Activated naive CD4-positive, alpha-beta T cell treated with anti-CD3 and anti-CD28 coated beads, Interleukin-2, amount 50 U/mL, for 16 hours (primary cell): ENCODE measurements at regions not wholly inside any gene's neighbourhood (a gene's known extent, or its start where the extent isn't known, plus 50 kb on each side); places are given as distances from the start of the nearest gene placed in this dataset.
"Not testable (repeated sequence)": the region's sequence is repeated elsewhere in the genome, so short reads cannot be mapped to it uniquely, and the experiment has no call there.

ENCODE experiments used
- DNase-seq: peaks from one replicate; pipeline ENCODE4 v3.0.0-alpha.2; 2020

DNA sequence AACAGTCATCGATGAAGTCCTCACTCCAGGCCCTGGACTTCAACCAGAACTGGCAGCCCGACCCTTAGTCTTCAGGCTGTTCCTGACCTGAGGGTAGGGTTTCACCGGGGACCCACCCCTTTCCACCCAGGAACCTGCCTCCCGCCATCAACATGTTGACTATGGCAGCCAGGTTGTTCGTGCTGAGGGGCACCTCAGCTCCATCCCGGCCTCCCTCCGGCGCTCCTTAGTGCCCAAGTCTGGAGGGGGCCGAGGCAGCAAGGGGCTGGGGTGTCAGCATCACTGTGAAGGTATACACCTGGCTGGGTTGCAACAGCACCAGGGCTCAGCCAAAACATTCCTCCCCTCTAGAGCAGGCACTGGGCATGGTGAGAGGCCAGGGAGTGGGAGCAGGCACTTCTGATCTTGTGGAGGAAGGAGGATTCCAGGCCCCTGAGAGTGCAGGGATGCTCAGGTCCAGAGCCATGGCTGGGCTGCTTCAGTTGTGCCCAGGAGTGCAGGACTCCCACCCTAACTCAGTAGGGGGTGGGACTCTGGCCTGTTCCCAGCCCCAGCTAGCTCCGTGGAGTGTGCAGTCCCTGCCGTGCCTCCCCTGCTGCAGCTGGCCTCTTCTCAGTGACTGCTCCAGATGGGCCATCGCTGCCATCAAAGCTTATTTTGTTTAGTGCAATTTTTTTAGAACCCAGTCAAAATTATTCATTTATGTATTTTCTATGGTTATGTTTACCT lies 1445.9 kb downstream of the PCDH9 start:
- DNase-seq, result no peak

DNA sequence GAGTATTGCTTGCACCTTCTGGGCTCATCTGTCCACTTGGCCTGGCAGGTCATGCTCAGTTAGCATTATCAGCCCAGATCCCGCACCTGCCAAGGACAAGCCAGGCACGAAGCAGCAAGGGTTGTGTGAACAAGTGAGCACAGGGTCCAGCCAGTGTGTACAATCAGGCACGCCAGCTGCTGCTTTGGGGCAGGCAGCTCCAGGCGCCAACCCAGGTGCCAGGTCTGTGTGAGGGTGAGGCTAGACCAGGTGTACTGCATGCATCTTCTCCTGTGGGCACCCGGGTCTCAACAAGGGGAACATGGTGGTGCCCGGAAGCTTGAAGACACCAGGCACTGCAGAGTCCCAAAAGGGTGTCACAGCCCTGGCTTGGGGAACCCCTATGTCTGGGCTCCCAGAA lies 1446.8 kb downstream of the PCDH9 start:
- DNase-seq, result no peak

DNA sequence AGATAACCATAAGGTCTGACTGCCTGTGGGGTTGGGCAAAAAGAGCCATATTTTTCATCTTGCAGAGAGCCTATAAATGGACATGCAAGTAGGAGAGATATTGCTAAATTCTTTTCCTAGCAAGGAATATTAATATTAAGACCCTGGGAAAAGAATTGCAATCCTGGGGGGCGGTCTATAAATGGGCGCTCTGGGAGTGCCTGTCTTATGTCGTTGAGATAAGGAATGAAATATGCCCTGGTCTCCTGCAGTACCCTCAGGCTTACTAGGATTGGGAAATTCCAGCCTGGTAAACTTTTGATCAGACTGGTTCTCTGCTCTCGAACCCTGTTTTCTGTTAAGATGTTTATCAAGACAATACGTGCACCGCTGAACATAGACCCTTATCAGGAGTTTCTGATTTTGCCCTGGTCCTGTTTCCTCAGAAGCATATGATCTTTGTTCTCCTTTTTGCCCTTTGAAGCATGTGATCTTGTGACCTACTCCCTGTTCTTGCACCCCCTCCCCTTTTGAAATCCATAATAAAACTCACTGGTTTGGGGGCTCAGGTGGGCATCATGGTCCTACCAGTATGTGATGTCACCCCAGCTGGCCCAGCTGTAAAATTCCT lies 1458.3 kb downstream of the PCDH9 start:
- not testable (repeated sequence) for DNase-seq

- DNase-seq, result no peak
These were observed 1461.6 kb downstream of the PCDH9 start for GRCh38 chr13:65768545-65768944.

- no peak for DNase-seq
These were observed 1466.3 kb downstream of the PCDH9 start for GRCh38 chr13:65763811-65764210.

DNA sequence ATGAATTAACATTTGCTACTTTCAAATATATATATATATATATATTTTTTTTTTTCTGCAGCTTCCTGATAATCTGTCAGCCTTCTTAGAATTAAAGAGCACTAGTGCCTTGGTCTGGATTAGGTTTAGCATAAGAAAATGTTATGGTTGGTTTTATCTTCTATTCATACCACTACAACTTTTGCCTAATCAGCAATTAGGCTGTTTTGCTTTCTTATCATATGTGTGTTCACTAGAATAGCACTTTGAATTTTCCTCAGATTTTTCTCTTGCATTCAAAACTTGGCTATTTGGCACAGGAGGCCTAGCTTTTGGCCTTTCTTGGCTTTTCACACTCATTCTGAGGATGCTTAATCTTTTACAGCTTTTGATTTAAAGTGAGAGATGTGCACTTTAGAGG lies 1468.1 kb downstream of the PCDH9 start:
- DNase-seq, result no peak

- DNase-seq, result no peak
These were observed 1474.0 kb downstream of the PCDH9 start for GRCh38 chr13:65756071-65756671.

DNA sequence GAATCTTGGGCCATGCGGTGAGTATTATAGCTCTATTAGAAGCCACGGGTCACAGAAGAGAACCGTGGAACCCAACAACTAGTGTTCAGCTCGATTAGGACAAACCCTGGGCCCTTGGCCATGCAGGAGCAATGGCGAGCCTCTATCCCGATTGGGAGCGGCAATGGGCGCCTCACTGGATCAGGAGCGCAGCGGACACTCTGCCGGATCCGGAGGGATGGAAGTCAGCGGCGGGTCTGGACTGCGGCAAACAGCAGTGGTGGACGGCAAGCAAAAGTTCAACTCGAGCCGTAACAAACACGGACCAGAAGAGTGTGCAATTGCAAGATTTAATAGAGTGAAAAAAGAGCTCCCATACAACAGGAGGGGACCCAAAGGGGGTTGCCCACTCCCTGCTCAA lies 1481.9 kb downstream of the PCDH9 start:
- DNase-seq, result no peak

- no peak for DNase-seq
These were observed 1483.7 kb downstream of the PCDH9 start for GRCh38 chr13:65746406-65746921.

DNA sequence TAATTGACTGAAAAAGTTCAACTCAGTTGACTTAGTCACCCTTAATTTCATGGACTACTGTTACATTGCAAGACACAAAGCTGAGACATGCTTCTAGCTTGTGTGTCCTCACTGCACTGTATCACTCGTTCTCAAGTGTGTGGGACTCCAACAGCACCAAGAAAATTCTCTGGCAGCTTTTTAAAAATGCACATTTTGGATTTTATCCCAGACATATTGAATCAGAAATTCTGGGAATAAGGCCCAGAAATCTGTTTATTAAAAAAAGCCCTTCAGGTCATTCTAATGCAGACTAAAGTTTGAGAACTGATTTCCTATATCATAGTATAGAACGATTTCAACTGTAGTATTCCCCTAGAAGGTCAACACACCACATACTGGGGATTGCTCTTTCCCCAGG lies 1485.3 kb downstream of the PCDH9 start:
- DNase-seq, result no peak

GRCh38 chr13:65733110-65733509 lies 1497.0 kb downstream of the PCDH9 start:
- no peak for DNase-seq

- no peak for DNase-seq
These were observed 1503.1 kb downstream of the PCDH9 start for GRCh38 chr13:65727070-65727469.

- no peak for DNase-seq
These were observed 1505.1 kb downstream of the PCDH9 start for GRCh38 chr13:65725006-65725405.

DNA sequence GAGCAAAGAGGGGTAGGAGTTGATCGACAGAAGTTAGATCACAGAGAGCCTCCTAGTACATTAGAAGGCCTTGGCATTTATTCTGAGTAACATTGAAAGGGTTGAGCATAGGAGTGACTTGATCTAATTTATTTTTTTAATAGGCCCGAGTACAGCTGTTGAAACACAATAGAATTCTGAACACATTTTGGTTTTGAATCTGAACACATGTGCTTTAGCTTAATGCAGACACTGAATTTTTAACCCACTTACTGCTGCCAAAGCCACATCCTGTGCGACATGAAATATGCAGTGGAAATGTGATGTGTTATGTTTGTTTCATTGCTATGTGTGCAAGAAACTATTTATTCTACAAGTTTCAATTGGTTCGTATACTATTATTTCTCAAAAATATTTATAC lies 1505.9 kb downstream of the PCDH9 start:
- no peak for DNase-seq

- DNase-seq, result no peak
These were observed 1507.6 kb downstream of the PCDH9 start for GRCh38 chr13:65722506-65722905.

GRCh38 chr13:65719831-65720230 lies 1510.3 kb downstream of the PCDH9 start:
- DNase-seq, result no peak

GRCh38 chr13:65710514-65710913 lies 1519.6 kb downstream of the PCDH9 start:
- DNase-seq, result no peak

DNA sequence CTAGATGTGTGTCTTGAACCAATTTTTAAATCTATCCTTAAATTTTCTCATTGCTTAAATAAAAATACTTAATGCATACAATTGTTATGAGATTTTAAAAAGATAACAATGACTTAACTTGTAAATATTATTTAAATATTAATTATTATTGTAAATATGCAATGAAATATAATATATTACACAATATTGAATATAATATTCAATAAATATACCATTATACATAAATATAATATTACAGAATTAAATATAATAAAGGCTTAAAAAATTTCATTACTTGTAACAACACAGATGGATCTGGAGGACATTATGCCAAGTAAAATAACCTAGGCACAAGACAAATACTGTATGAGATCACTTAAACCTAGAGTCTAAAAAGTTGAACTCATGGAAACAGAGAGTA lies 1532.3 kb downstream of the PCDH9 start:
- no peak for DNase-seq

- no peak for DNase-seq
These were observed 1550.9 kb downstream of the PCDH9 start for GRCh38 chr13:65679240-65679639.

GRCh38 chr13:65677906-65678305 lies 1552.2 kb downstream of the PCDH9 start:
- DNase-seq, result no peak

- DNase-seq, result not testable (repeated sequence)
These were observed 1554.8 kb downstream of the PCDH9 start for GRCh38 chr13:65675383-65675782.

GRCh38 chr13:65670014-65670625 lies 1560.0 kb downstream of the PCDH9 start:
- DNase-seq, result no peak

DNA sequence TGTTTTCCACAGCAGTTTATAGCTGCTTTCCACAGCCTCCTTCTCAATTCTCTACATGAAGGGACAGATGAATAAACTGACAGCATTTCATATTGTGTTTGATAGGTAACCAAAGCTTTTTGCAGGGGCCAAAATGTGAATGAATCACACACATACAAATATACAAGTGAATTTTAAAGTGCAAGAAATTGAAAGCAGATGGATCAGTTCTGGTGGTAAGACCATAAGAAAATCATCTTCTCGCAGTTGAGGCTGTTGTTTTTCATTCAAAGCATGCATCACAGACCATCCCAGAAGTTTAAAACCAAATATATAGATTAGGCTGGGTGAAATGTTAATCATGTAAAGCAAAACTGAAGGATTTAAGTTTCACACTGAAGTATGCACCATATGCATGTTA lies 1569.4 kb downstream of the PCDH9 start:
- DNase-seq, result no peak
